H1 (cell line): ENCODE measurements at regions not wholly inside any gene's neighbourhood (a gene's known extent, or its start where the extent isn't known, plus 50 kb on each side); places are given as distances from the start of the nearest gene placed in this dataset.

Experiments used
- ASH2L ChIP-seq: fragments of 200-600, 300-600 bp; sonication (generic); IDR thresholded peaks from one replicate; pipeline ENCODE4 v1.7.1; 2017; ENCODE audit warnings: low read length
- CTCF ChIP-seq, 3 experiments: IDR thresholded peaks; 1 replicate in 2 of 3; 2 replicates in 1 of 3; pipeline versions ENCODE4 v1.5.1 to v1.6.1; 2011; ENCODE audit warnings: low read length in 3 of 3, mild to moderate bottlenecking in 3 of 3, inconsistent platforms in 2 of 3, low read depth in 1 of 3, moderate library complexity in 1 of 3; ENCODE audit not compliant: insufficient read depth in 1 of 3; ENCODE audit errors: control extremely low read depth in 1 of 3
- EGR1 ChIP-seq: IDR thresholded peaks from 2 replicates; pipeline ENCODE4 v1.6.1; 2011; ENCODE audit warnings: low read depth, low read length, borderline replicate concordance
- HDAC6 ChIP-seq: IDR thresholded peaks from one replicate; pipeline ENCODE4 v1.7.1; 2012; ENCODE audit warnings: low read depth, mild to moderate bottlenecking, inconsistent platforms, low read length, moderate library complexity
- KDM1A ChIP-seq: fragments of 200-600, 300-600 bp; sonication (generic); IDR thresholded peaks from 2 replicates; pipeline ENCODE4 v1.7.1; 2016; ENCODE audit warnings: mild to moderate bottlenecking, low read length, borderline replicate concordance
- MAX ChIP-seq: IDR thresholded peaks from 2 replicates; pipeline ENCODE4 v1.6.1; 2012; ENCODE audit warnings: inconsistent platforms
- POLR2AphosphoS5 ChIP-seq: IDR thresholded peaks from 2 replicates; pipeline ENCODE4 v1.6.1; 2011; ENCODE audit warnings: low read depth, low read length
- SIN3A ChIP-seq, 2 experiments: IDR thresholded peaks in 1 of 2; conservative IDR thresholded peaks in 1 of 2; 2 replicates each; pipeline ENCODE4 v1.6.1; 2011 to 2012; ENCODE audit warnings: low read length in 2 of 2, improper control_type of control experiment in 1 of 2, low read depth in 1 of 2, mild to moderate bottlenecking in 1 of 2
- SP2 ChIP-seq: IDR thresholded peaks from 2 replicates; pipeline ENCODE4 v1.6.1; 2012; ENCODE audit warnings: mild to moderate bottlenecking, low read length, inconsistent platforms
- TAF1 ChIP-seq: IDR thresholded peaks from 2 replicates; pipeline ENCODE4 v1.6.1; 2011; ENCODE audit warnings: mild to moderate bottlenecking, low read depth, low read length

GRCh38 chr14:28151926-28152325 lies 614.7 kb upstream of the FOXG1 start:
- TF ChIP-seq EGR1 = no peak
- no peak for TF ChIP-seq CTCF (IDR thresholded peaks at IDR 0.05; ENCODE audit: control extremely low read depth in 1 of 3, insufficient read depth in 1 of 3, low read depth in 1 of 3, low read length in 3 of 3)
- no peak for TF ChIP-seq TAF1
- TF ChIP-seq ASH2L = no peak
- no peak for TF ChIP-seq POLR2AphosphoS5
- TF ChIP-seq MAX = no peak
- no peak for TF ChIP-seq HDAC6
- TF ChIP-seq SIN3A (conservative IDR thresholded peaks at IDR 0.05 in 1 of 2, IDR thresholded peaks at IDR 0.05 in 1 of 2; ENCODE audit: low read depth in 1 of 2, low read length in 2 of 2) = no peak
- no peak for TF ChIP-seq KDM1A
- TF ChIP-seq SP2 = no peak
